ENCODE measurements at regions not wholly inside any gene's neighbourhood (a gene's known extent, or its start where the extent isn't known, plus 50 kb on each side); places are given as distances from the start of the nearest gene placed in this dataset.

DNA sequence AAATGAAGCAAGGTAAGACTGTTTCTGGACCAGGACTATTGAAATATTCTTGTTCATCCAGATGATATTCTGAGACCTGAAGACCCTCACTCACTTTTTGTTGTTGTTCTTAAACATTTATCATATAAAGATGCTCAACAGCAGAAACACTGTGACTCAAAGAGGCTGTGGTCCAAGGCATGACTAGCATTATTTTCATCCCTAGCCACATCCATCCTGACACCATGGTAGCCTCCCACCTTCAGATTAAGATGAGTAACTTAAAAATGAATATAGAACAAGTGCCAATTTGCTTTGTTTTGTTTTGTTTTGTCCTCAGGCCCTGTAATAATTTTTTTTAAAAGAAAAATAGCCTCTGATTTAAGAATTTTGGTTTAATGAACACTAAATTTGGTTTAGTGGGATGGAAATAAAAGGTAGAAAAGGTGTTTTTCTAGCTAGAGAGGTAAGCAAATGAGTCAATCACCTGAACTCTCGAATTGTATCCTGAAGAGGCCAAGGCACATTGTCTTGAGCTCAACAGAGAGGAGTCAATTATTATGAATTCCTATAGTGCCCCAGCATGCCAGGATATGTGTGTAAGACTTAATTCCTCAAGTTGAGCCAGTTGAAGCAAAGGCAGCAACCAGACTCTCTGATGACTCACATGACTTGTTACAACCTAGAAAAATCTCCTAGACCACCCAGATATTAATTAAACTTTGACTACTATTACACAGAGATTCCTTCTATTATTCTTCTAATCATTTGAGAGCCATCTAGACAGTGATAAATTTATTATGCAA, 380.1 kb upstream of the TUSC1 start:
- Histone ChIP-seq H3K27ac (no peak overlapping the region), H3K27me3 (no peaks in the 10 kb centered on the region), H3K36me3 (no peaks in the 10 kb centered on the region), H3K4me1 (no peaks in the 10 kb centered on the region), H3K4me3 (no peak overlapping the region), H3K9me3 (no peaks in the 10 kb centered on the region)
- intact Hi-C loops (cut with DNase I), result no loop called here
- no peak for DNase-seq
- TF ChIP-seq, protein P1, sequence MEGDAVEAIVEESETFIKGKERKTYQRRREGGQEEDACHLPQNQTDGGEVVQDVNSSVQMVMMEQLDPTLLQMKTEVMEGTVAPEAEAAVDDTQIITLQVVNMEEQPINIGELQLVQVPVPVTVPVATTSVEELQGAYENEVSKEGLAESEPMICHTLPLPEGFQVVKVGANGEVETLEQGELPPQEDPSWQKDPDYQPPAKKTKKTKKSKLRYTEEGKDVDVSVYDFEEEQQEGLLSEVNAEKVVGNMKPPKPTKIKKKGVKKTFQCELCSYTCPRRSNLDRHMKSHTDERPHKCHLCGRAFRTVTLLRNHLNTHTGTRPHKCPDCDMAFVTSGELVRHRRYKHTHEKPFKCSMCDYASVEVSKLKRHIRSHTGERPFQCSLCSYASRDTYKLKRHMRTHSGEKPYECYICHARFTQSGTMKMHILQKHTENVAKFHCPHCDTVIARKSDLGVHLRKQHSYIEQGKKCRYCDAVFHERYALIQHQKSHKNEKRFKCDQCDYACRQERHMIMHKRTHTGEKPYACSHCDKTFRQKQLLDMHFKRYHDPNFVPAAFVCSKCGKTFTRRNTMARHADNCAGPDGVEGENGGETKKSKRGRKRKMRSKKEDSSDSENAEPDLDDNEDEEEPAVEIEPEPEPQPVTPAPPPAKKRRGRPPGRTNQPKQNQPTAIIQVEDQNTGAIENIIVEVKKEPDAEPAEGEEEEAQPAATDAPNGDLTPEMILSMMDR (IDR thresholded peaks at IDR 0.05), result no peak
- TF ChIP-seq POLR2A (IDR thresholded peaks at IDR 0.05), result no peak
- 7 to 17% methylated on average over 1 of the region's 1 CpG for WGBS, 2 donors

DNA sequence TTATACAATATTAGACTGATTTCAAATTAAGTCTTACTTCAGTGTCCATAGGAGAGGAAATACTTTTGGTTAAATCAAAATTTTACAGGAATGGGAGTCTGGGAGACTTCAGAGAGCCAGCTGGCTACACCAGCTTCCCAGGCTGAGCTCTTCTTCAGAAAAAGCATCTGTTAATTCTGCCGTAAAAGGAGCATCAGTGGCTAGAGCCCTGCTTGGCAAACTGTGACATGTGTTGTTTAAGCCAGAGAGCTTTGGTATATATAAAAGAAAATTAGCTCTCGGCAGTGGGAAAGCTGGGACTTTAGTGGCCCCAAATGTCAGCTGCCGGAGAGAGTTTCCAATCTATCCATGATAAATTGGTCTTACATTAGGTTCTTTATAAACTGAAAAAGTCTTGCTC, 378.8 kb upstream of the TUSC1 start:
- Histone ChIP-seq H3K4me1 (no peaks in the 10 kb centered on the region), H3K4me3 (no peak overlapping the region), H3K9me3 (no peaks in the 10 kb centered on the region), H3K27me3 (no peaks in the 10 kb centered on the region), H3K27ac (no peak overlapping the region), H3K36me3 (no peaks in the 10 kb centered on the region)
- DNase-seq, result no peak
- intact Hi-C loops (cut with DNase I), result no loop called here
- 58 to 67% methylated on average over 3 of the region's 3 CpGs for WGBS, 2 donors
- TF ChIP-seq, protein P1 (IDR thresholded peaks at IDR 0.05), result no peak
- TF ChIP-seq POLR2A (IDR thresholded peaks at IDR 0.05), result no peak

DNA sequence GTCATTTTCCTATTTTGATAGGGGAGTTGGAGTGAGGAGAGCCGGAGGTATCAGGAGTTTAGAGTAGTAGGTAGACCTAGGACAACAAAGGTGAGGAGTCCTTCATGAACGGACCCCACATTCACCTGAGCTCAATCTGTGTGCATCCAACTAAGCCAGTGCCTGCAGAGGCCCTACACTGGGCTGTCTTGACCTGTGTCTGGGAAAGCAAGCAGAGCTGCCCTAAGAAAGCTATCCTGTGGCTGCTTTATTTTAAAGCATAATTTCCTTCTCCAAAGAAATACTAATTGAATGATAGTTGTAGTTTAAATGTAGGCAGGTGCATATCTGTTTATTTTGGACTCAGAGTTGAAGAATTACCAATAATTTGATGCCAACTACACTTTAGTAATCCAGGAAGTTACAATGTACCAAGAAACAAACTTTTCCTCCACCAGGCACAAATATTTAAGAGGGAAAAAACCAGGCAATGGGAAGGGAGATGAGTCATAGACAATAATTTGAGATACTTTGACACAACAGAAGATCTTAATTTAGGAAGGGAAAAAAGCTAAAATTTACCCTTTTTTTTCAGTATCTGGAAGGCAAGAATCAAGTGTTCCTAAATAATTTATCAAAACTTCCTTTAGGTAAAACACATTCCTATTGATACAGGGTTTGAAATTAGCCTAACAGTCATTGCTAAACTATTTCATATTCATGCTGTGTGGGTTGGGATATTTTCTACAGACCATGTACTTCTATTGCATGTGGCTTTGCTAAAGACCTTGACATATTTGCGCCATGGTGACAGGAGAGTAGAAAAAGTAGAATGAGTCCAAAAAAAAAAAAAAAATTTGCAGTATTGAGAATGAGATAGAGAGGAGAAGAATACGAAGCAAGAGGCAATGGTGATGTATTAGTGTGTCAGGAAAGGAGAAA, 376.6 kb upstream of the TUSC1 start:
- H3K4me1 ChIP-seq, result no peaks in the 10 kb centered on the region
- no peaks in the 10 kb centered on the region for H3K36me3 ChIP-seq
- intact Hi-C loops (cut with DNase I), result no loop called here
- H3K27ac ChIP-seq, result no peak overlapping the region
- 64 to 70% methylated on average over 4 of the region's 4 CpGs for WGBS, 2 donors
- TF ChIP-seq, protein P1 (IDR thresholded peaks at IDR 0.05), result no peak
- no peak for TF ChIP-seq POLR2A (IDR thresholded peaks at IDR 0.05)
- no peaks in the 10 kb centered on the region for H3K9me3 ChIP-seq
- no peak overlapping the region for H3K4me3 ChIP-seq
- DNase-seq, result no peak
- no peaks in the 10 kb centered on the region for H3K27me3 ChIP-seq

DNA sequence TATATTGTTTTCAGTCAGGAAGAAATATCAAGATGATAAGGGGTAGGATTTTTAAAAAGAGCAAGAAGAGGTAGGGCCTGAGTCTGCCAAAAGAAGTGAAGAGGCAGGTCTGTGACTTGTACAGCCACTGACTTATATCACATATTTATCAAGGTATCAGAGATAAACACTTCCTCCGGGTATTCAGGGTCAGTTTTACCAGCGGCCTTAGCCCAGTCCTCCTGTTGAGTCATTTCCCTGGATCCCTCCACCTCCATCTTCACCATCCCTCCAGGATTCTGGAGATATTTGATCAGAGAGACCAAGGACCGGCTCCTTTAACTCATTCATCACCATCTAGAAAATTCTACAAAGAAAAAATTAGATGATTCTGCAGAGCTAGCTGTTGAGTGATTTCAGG, 375.7 kb upstream of the TUSC1 start:
- DNase-seq, result no peak
- intact Hi-C loops (cut with DNase I), result no loop called here
- H3K36me3 ChIP-seq, result no peaks in the 10 kb centered on the region
- H3K27me3 ChIP-seq, result no peaks in the 10 kb centered on the region
- no peak overlapping the region for H3K27ac ChIP-seq
- H3K9me3 ChIP-seq, result no peaks in the 10 kb centered on the region
- H3K4me3 ChIP-seq, result no peak overlapping the region
- TF ChIP-seq POLR2A (IDR thresholded peaks at IDR 0.05), result no peak
- TF ChIP-seq, protein P1 (IDR thresholded peaks at IDR 0.05), result no peak
- 76 to 80% methylated on average over 3 of the region's 3 CpGs for WGBS, 2 donors
- no peaks in the 10 kb centered on the region for H3K4me1 ChIP-seq

DNA sequence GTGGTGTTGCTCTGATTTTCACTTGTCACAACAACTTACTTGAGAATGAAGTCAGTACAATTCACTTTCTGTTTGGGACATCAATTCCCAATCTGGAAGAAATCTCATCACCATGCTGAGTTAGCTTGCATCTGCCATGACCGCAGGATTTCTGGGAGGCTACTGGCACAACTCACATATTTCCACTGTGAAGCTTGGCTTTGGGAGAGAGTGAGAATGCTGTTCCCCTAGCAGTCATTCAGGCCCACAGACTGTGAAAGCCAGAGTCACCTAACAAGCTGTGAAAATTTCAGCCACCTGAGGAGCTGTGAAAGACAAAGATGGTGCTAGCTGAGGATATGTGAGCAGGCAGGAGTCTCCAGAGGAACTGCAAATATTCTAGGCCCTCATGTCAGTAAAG, 365.2 kb upstream of the TUSC1 start:
- H3K4me1 ChIP-seq, result no peaks in the 10 kb centered on the region
- H3K27ac ChIP-seq, result no peak overlapping the region
- WGBS, 2 donors, result 60 to 100% methylated on average over 1 of the region's 1 CpG
- no peak for TF ChIP-seq POLR2A (IDR thresholded peaks at IDR 0.05)
- TF ChIP-seq, protein P1 (IDR thresholded peaks at IDR 0.05), result no peak
- DNase-seq, result no peak
- no peaks in the 10 kb centered on the region for H3K36me3 ChIP-seq
- H3K27me3 ChIP-seq, result no peaks in the 10 kb centered on the region
- intact Hi-C loops (cut with DNase I), result no loop called here
- no peak overlapping the region for H3K4me3 ChIP-seq
- H3K9me3 ChIP-seq, result no peaks in the 10 kb centered on the region
